NCI-H526 (cell line): ENCODE measurements at regions not wholly inside any gene's neighbourhood (a gene's known extent, or its start where the extent isn't known, plus 50 kb on each side); places are given as distances from the start of the nearest gene placed in this dataset.

ENCODE experiments used
- DNase-seq, 2 experiments: peaks; one replicate each; lab custom pipeline; 2025; lab: John Stamatoyannopoulos, UW

DNA sequence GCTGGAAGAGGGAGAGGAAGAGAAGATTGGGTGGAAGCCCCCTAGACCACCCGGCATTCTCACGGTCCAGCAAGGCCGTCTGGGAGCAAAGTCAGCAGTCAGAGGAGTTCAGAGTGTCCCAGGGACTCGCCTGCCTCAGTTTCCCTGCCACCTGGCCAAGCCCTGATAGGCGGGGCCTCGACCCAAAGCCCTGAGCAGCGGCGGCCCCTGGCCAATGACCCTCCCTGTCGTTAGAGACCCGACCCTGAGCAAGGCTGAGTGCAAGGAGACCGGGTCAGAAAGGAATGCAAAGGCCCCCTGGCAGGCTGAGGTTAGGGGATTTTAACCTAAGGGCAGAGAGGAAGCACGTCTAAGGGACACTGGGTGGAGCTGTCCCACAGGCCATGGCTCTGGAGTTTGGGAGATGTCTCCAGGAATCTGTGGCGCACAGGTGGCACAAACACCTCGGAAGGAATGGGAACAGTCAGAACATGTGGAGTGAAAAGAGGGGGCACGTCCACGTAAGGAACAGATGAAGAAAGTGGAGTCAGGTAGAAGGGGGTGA lies 196.8 kb upstream of the PDE1C start:
- DNase-seq, result no peak

DNA sequence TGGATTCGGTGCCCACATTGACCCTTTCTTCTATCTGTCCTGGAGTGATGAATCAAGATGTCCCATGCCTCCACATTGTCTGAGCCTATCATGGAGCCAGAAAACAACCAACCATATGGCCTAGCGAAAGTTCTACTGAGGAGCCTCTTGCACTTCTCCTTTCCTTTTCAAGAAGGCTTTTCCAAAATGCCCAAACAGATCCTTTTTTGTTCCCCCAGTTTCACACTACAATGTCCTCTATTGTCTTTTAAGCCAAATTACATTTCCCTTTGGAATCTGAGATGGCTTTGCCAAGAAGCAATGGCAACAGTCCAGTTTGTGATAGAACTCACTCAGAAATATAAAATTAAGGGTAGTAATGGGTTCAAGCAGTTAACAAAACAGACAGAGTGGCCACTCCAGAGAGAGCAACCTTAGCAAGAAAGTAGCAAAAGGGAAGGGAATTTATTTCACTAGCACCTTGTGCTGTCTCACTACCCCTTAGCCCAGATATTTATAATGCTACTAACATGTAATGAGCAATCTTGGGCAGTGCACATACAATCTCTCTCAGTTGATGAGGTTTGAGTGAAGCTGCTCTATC lies 194.6 kb upstream of the PDE1C start:
- DNase-seq, result no peak

DNA sequence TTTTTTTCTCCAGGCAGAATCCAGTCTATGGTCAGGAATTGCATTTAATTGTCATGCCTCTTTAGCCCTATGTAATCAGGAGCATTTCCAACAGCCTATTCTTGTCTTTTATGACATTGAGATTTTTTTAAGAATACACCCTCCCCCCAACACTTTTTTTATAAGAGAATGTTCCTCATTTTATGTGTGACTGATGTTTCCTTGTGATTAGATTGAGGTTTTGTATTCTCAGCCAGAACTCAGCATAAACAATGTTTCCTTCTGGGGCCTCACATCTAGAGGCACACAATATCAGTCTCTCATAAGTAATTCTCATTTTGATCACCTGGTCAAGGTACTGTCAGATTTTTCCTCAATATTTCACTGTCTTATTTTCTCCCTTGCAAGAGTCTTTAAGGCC lies 193.4 kb upstream of the PDE1C start:
- DNase-seq, result no peak

- DNase-seq, result no peak
Measured at GRCh38 chr7:32262315-32262714, 192.1 kb upstream of the PDE1C start.

- no peak for DNase-seq
Measured at GRCh38 chr7:32259931-32260596, 189.9 kb upstream of the PDE1C start.

GRCh38 chr7:32258265-32258664 lies 188.1 kb upstream of the PDE1C start:
- DNase-seq, result no peak

- no peak for DNase-seq
Measured at GRCh38 chr7:32257621-32258020, 187.4 kb upstream of the PDE1C start.

GRCh38 chr7:32256811-32257210 lies 186.6 kb upstream of the PDE1C start:
- no peak for DNase-seq

- DNase-seq, result no peak
Measured at GRCh38 chr7:32256376-32256775, 186.2 kb upstream of the PDE1C start.

DNA sequence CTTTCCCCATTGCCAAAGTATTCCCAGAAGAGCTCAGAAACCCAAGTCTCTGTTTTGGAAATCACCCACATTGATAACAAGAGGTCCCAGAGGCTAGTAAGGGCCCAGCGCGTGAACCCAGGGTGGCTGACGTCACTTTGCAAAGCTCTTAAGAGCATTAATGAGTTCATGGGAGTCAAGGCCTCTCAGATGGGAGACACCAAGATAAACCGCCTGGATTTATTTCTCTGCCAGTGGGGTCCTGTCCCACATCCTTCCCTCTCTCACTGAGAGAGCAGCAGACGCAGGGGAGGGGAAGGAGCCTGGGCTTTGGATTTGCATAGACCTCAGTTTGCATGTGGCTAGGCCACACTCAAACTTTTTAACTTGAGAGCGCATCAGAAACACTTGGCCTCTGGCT lies 184.8 kb upstream of the PDE1C start:
- peak in 1 of 2 experiments; percentile 5 for DNase-seq

DNA sequence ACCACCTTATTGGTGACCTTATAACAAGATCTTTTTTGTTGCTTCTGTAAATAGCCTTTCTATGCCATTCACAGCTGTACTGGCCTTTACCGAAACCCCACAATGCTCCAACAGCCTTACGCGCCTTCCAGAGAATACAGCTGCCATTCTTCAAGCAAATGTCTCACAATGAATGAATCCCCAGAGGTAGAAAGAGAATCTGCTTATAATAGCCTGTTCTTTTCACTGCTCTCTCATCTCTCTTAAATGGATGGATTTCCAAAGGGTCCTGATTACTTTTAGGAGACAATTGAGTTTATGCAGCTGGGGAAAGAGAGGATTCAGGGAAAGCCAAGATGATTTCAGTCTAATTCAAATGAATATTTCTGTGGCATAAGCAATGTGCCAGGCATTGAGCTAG lies 183.1 kb upstream of the PDE1C start:
- DNase-seq, result no peak

DNA sequence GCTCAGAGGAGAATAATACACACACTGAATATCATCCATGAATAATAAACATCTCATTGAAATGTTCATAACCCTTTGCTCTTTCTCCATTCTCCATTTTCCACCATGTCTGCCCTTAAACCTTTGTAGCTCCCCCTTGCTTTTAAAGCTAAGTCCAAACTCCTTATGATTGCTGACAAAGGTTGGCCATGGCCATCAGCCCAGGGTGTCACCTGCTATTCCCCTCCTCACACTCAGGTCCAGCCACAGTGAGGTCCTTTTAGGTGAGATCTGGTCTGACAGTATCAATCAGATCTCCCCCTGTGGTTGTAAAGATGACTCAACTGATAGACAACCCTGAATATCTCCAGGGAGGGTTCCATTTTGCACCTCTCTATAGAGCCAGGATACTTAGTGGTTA lies 181.5 kb upstream of the PDE1C start:
- no peak for DNase-seq

DNA sequence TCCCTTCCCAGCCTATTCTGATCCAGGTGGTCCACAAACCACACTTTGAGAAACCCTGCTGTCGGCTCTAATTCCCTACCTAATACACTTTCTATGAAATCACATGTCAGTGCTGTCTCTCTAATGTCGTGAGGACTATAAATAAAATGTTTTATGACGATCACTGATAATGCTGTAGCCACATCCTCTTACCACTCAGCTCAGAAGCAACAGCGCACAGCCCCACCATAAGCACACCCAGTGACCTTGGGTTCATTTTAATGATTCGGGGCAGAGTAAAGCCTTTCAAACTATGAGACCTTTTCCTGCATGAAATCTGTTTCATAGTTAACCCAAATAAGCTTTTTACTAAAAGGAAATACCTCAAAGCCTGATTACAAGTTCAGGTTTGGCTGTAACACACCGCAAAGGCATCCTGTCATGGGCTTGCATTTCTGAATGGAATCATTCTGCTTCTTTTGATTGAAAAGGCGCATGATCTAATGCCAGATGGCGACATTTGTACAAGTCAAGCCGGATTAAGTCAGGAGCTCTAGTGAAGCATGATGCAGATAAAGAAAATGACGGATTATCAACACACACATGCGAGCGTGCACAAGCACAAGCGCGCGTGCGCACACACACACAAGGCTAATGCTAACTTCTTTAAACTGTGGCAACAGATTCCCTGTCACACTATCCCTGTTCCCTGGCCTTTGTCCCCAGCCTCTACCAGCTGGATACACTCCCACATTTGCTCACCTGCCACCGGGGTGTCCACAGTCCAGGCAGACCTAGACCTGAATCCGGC lies 180.5 kb upstream of the PDE1C start:
- no peak for DNase-seq

GRCh38 chr7:32250003-32250402 lies 179.8 kb upstream of the PDE1C start:
- DNase-seq, result no peak

DNA sequence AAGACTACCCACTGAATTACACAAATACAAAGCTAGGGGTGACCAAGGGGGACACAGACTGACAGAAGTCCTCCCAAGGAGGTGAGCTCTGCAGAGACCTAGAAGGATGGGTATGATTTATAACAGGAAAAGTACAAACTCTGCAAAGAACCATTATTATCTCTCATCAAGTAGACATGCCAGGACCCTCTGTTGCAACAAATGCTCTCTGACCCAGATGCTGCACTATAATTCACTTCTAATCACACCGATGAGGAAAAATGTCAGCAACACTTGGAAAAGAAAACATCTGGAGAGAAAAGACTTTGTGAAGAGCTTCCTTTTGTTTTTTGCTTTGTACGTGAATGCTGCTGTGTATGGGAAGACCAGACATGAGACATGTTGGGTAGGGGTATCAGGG lies 178.3 kb upstream of the PDE1C start:
- DNase-seq, result no peak

GRCh38 chr7:32244806-32245345 lies 174.7 kb upstream of the PDE1C start:
- DNase-seq, result no peak

DNA sequence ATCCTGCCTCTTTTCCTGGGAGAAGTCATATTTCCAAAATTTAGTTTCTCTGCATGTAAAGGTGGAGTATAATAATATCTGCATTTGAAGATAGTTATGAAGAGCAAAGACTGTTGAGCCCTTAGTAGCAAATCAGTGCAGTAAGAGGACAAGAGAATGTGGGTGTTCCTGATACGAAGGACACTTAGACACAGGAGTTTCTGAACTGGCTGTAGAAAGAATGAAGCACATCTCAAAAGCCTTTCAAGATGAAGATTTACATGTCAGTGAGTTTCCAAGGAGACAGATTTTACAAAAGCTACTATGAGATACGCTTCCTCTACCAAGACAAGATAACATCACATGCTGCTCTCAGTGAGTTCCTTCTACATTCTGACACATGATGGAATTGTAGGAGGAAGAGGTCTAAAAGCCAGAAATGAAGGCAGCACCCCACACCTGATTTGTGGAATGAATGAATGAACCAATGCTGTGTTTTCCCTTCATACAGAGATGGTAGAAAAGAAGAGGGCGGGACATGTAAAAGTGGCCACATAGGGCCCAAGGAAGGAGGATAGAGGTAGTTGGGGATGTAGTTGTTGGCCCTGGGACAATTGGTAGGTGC lies 173.6 kb upstream of the PDE1C start:
- DNase-seq, result no peak

DNA sequence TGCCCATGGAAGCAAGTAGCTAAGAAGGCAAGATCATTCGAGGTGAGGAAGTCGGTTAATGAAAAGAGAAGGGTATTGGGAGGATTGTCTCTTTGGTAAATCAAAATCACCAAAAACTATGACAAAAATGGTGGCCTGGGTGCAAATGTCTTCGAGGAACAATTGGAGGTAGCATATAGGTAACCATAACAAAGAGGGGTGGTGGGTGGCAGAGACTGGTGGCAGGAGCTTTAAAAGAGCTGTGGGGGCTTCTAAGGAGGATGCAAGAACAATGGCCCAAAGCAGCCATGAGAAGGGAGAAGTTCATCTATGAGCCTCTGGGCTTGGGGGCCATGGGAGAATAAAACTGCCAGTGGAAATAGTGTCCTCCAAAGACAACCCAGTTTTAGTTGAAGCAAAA lies 172.2 kb upstream of the PDE1C start:
- no peak for DNase-seq

- no peak for DNase-seq
Measured at GRCh38 chr7:32241636-32242035, 171.4 kb upstream of the PDE1C start.

- DNase-seq, result no peak
Measured at GRCh38 chr7:32239764-32240163, 169.6 kb upstream of the PDE1C start.

DNA sequence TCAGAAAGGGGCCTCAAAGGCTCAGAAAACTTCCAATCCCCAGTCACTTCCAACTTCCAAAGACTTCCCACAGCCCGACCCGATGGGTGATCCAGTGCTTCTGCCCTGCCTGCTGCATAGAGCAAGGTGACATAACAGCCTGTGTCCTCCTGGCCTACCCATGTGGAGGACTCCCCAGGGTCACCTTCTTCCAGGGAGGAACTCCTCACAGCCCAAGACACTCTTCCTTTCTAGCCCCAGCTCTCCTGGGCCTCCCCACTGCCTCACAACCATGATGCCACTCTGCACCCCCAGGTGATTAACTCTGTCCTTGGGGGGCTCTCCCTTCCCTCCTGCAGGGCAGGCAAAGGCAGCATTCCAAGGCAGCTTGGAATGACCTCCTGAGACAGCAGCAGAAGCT lies 158.4 kb upstream of the PDE1C start:
- DNase-seq, result no peak

DNA sequence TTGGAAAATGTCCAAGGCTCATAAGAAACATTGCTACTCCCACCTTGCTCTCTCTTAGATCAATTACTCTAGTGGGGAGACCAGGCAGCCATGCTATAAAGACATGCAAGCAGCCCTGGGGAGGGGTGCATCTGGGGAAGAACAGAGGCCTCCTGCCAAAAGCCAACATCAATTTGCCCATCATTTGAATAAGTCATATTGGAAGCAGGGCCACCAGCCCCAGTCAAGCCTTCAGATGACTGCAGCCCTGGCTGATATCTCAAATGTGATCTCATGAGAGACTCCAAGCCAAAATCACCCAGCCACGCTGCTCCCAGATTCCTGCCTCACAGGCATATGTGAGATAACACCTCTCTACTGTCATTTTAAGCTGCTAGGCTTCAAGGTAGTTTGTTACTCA lies 157.5 kb upstream of the PDE1C start:
- DNase-seq, result no peak
